ENCODE measurements at regions not wholly inside any gene's neighbourhood (a gene's known extent, or its start where the extent isn't known, plus 50 kb on each side); places are given as distances from the start of the nearest gene placed in this dataset.
"Not testable (repeated sequence)": the region's sequence is repeated elsewhere in the genome, so short reads cannot be mapped to it uniquely, and the experiment has no call there.

- not testable (repeated sequence) for ATAC-seq
Measured at GRCh38 chr2:181737302-181737701, 57.0 kb upstream of the NEUROD1 start.

- peak; percentile 49; the same call in 1 of the 3 replicates for ATAC-seq
Measured at GRCh38 chr2:181738074-181738473, 57.8 kb upstream of the NEUROD1 start.

GRCh38 chr2:181738563-181738962 is 58.2 kb upstream of the NEUROD1 start:
- TF ChIP-seq TCF4 (CRISPR knock-in tag; IDR thresholded peaks at IDR 0.05; ENCODE audit: borderline replicate concordance) (no peak), ISL1 (CRISPR knock-in tag; IDR thresholded peaks at IDR 0.05) (no peak), GLIS3 (CRISPR knock-in tag; IDR thresholded peaks at IDR 0.05) (no peak), ARNTL (CRISPR knock-in tag; IDR thresholded peaks at IDR 0.05; ENCODE audit: borderline replicate concordance, low read depth) (no peak), ESRRG (CRISPR knock-in tag; IDR thresholded peaks at IDR 0.05) (no peak), ZNF565 (CRISPR knock-in tag; conservative IDR thresholded peaks at IDR 0.05; ENCODE audit: low read depth) (no peak), CSDC2 (CRISPR knock-in tag; IDR thresholded peaks at IDR 0.05) (no peak)
- no peak for ATAC-seq

More at GRCh38 chr2:181738074-181738473, 57.8 kb upstream of the NEUROD1 start:
- TF ChIP-seq BACH2 (CRISPR knock-in tag; IDR thresholded peaks at IDR 0.05; ENCODE audit: borderline replicate concordance) (no peak), TSHZ2 (CRISPR knock-in tag; IDR thresholded peaks at IDR 0.05) (no peak), PATZ1 (CRISPR knock-in tag; IDR thresholded peaks at IDR 0.05; ENCODE audit: borderline replicate concordance) (no peak), ZNF70 (CRISPR knock-in tag; IDR thresholded peaks at IDR 0.05) (no peak), PPARA (CRISPR knock-in tag; IDR thresholded peaks at IDR 0.05; ENCODE audit: borderline replicate concordance) (no peak), ZNF8 (CRISPR knock-in tag; IDR thresholded peaks at IDR 0.05) (no peak), TOX (CRISPR knock-in tag; IDR thresholded peaks at IDR 0.05; ENCODE audit: borderline replicate concordance) (no peak), ISL1 (CRISPR knock-in tag; IDR thresholded peaks at IDR 0.05) (no peak), CREB5 (CRISPR knock-in tag; IDR thresholded peaks at IDR 0.05; ENCODE audit: low read depth) (no peak), ZNF565 (CRISPR knock-in tag; conservative IDR thresholded peaks at IDR 0.05; ENCODE audit: low read depth) (no peak), CSDC2 (CRISPR knock-in tag; IDR thresholded peaks at IDR 0.05) (no peak), RARB (CRISPR knock-in tag; IDR thresholded peaks at IDR 0.05) (no peak), ZC3H10 (CRISPR knock-in tag; IDR thresholded peaks at IDR 0.05) (no peak)

- no peak for ATAC-seq
- TF ChIP-seq SNAI2 (CRISPR knock-in tag; IDR thresholded peaks at IDR 0.05) (no peak), OSR1 (CRISPR knock-in tag; IDR thresholded peaks at IDR 0.05) (no peak), CREB5 (CRISPR knock-in tag; IDR thresholded peaks at IDR 0.05; ENCODE audit: low read depth) (no peak), PPARA (CRISPR knock-in tag; IDR thresholded peaks at IDR 0.05; ENCODE audit: borderline replicate concordance) (no peak), PATZ1 (CRISPR knock-in tag; IDR thresholded peaks at IDR 0.05; ENCODE audit: borderline replicate concordance) (no peak), POU6F1 (CRISPR knock-in tag; IDR thresholded peaks at IDR 0.05; ENCODE audit: borderline replicate concordance, low read depth) (no peak), BACH2 (CRISPR knock-in tag; IDR thresholded peaks at IDR 0.05; ENCODE audit: borderline replicate concordance) (no peak), CSRNP3 (CRISPR knock-in tag; IDR thresholded peaks at IDR 0.05) (no peak), ISL1 (CRISPR knock-in tag; IDR thresholded peaks at IDR 0.05) (no peak), ZFP3 (CRISPR knock-in tag; IDR thresholded peaks at IDR 0.05) (no peak), CSDC2 (CRISPR knock-in tag; IDR thresholded peaks at IDR 0.05) (no peak), ZNF8 (CRISPR knock-in tag; IDR thresholded peaks at IDR 0.05) (no peak), ZNF70 (CRISPR knock-in tag; IDR thresholded peaks at IDR 0.05) (no peak), TCF4 (CRISPR knock-in tag; IDR thresholded peaks at IDR 0.05; ENCODE audit: borderline replicate concordance) (no peak), GLIS3 (CRISPR knock-in tag; IDR thresholded peaks at IDR 0.05) (no peak), ARNTL (CRISPR knock-in tag; IDR thresholded peaks at IDR 0.05; ENCODE audit: borderline replicate concordance, low read depth) (no peak)
Measured at GRCh38 chr2:181741756-181742155, 61.4 kb upstream of the NEUROD1 start.
